SK-N-SH (cell line): ENCODE measurements at regions not wholly inside any gene's neighbourhood (a gene's known extent, or its start where the extent isn't known, plus 50 kb on each side); places are given as distances from the start of the nearest gene placed in this dataset.
A peak's percentile ranks its signal among the peaks of the same experiment; 100 is the strongest.

Experiments used
- FOXM1 ChIP-seq: IDR thresholded peaks from 2 replicates; pipeline ENCODE4 v1.4.0; 2012; ENCODE audit warnings: low read depth, mild to moderate bottlenecking
- GABPA ChIP-seq: IDR thresholded peaks from 2 replicates; pipeline ENCODE4 v1.4.0; 2012; ENCODE audit warnings: low read depth, mild to moderate bottlenecking
- JUND ChIP-seq: IDR thresholded peaks from 2 replicates; pipeline ENCODE4 v1.4.0; 2012
- MXI1 ChIP-seq: IDR thresholded peaks from 2 replicates; pipeline ENCODE4 v1.6.1; 2012; ENCODE audit warnings: mild to moderate bottlenecking, low read depth, low read length, improper control_type of control experiment
- POLR2AphosphoS5 ChIP-seq: IDR thresholded peaks from 2 replicates; pipeline ENCODE4 v1.6.1; 2012; ENCODE audit warnings: low read depth, low read length
- RAD21 ChIP-seq: IDR thresholded peaks from 2 replicates; pipeline ENCODE4 v1.6.1; 2012; ENCODE audit warnings: mild to moderate bottlenecking, low read length
- RFX5 ChIP-seq: IDR thresholded peaks from 2 replicates; pipeline ENCODE4 v1.6.1; 2012; ENCODE audit warnings: mild to moderate bottlenecking, improper control_type of control experiment, low read length
- RXRA ChIP-seq: IDR thresholded peaks from 2 replicates; pipeline ENCODE4 v1.4.0; 2012; ENCODE audit warnings: low read depth, mild to moderate bottlenecking, borderline replicate concordance
- SIN3A ChIP-seq: IDR thresholded peaks from 2 replicates; pipeline ENCODE4 v1.6.1; 2012; ENCODE audit warnings: low read depth, mild to moderate bottlenecking, low read length, moderate library complexity, borderline replicate concordance
- SMC3 ChIP-seq: IDR thresholded peaks from 2 replicates; pipeline ENCODE4 v1.6.1; 2012; ENCODE audit warnings: low read depth, low read length, improper control_type of control experiment
- TAF1 ChIP-seq: IDR thresholded peaks from 2 replicates; pipeline ENCODE4 v1.6.1; 2012; ENCODE audit warnings: low read depth, mild to moderate bottlenecking, low read length, moderate library complexity, borderline replicate concordance
- TF ChIP-seq, protein P1 (sequence below): fragments of 200-600 bp; sonication (generic); IDR thresholded peaks from 2 replicates; pipeline ENCODE4 v1.6.1; 2017; ENCODE audit warnings: antibody characterized with exemption, mild to moderate bottlenecking, moderate library complexity
- TF ChIP-seq, protein P2 (sequence below): IDR thresholded peaks from 2 replicates; pipeline ENCODE4 v1.6.1; 2012; ENCODE audit warnings: mild to moderate bottlenecking, low read depth, low read length, moderate library complexity

DNA sequence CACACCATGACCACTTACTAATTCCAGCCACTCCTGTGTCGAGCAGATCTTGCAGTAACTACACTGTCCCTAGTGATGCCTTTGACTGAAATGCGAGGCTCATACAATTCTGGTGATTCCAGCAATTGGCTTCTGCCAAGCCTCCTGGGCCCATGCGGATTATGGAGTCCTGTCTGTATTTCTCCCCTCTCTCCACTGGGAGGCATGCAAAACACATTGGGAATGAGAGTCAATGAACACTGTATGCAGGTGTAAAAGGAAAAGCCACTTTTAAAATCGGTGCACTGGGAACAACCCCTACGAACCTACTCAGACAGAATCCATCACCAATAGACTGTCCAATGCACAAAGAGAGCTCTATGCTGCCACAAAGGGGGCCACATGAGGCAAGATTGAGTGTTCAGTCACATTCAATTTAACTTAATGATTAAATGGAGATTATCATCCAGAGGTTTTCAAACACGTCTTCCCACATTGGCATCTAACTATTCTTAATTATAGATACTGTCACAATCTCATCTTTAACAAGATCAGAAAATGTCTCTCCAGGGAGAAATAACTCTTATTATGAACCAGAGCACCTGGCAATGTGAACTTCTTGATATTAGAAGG is 550.6 kb downstream of the GLRX3 start:
- TF ChIP-seq, protein P1, sequence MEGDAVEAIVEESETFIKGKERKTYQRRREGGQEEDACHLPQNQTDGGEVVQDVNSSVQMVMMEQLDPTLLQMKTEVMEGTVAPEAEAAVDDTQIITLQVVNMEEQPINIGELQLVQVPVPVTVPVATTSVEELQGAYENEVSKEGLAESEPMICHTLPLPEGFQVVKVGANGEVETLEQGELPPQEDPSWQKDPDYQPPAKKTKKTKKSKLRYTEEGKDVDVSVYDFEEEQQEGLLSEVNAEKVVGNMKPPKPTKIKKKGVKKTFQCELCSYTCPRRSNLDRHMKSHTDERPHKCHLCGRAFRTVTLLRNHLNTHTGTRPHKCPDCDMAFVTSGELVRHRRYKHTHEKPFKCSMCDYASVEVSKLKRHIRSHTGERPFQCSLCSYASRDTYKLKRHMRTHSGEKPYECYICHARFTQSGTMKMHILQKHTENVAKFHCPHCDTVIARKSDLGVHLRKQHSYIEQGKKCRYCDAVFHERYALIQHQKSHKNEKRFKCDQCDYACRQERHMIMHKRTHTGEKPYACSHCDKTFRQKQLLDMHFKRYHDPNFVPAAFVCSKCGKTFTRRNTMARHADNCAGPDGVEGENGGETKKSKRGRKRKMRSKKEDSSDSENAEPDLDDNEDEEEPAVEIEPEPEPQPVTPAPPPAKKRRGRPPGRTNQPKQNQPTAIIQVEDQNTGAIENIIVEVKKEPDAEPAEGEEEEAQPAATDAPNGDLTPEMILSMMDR, result no peak
- no peak for TF ChIP-seq GABPA
- no peak for TF ChIP-seq RFX5
- no peak for TF ChIP-seq POLR2AphosphoS5
- TF ChIP-seq MXI1, result no peak
- no peak for TF ChIP-seq RXRA
- TF ChIP-seq FOXM1, result no peak
- peak; percentile 76; the same call in 1 of the 2 replicates for TF ChIP-seq SMC3
- TF ChIP-seq TAF1, result no peak
- TF ChIP-seq SIN3A, result no peak
- TF ChIP-seq, protein P2, sequence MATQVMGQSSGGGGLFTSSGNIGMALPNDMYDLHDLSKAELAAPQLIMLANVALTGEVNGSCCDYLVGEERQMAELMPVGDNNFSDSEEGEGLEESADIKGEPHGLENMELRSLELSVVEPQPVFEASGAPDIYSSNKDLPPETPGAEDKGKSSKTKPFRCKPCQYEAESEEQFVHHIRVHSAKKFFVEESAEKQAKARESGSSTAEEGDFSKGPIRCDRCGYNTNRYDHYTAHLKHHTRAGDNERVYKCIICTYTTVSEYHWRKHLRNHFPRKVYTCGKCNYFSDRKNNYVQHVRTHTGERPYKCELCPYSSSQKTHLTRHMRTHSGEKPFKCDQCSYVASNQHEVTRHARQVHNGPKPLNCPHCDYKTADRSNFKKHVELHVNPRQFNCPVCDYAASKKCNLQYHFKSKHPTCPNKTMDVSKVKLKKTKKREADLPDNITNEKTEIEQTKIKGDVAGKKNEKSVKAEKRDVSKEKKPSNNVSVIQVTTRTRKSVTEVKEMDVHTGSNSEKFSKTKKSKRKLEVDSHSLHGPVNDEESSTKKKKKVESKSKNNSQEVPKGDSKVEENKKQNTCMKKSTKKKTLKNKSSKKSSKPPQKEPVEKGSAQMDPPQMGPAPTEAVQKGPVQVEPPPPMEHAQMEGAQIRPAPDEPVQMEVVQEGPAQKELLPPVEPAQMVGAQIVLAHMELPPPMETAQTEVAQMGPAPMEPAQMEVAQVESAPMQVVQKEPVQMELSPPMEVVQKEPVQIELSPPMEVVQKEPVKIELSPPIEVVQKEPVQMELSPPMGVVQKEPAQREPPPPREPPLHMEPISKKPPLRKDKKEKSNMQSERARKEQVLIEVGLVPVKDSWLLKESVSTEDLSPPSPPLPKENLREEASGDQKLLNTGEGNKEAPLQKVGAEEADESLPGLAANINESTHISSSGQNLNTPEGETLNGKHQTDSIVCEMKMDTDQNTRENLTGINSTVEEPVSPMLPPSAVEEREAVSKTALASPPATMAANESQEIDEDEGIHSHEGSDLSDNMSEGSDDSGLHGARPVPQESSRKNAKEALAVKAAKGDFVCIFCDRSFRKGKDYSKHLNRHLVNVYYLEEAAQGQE, result no peak
- no peak for TF ChIP-seq JUND
- peak; percentile 90 for TF ChIP-seq RAD21
